ENCODE measurements at regions not wholly inside any gene's neighbourhood (a gene's known extent, or its start where the extent isn't known, plus 50 kb on each side); places are given as distances from the start of the nearest gene placed in this dataset.

GRCh38 chr9:17863213-17863883 lies 284.5 kb downstream of the SH3GL2 start:
- Histone ChIP-seq H3K23ac (ENCODE audit: insufficient read length, low read depth, low read length) (no peak overlapping the region), H2BK20ac (ENCODE audit: low read depth, low read length, poor library complexity, severe bottlenecking) (no peak overlapping the region), H2BK5ac (ENCODE audit: insufficient read length, low read length) (no peak overlapping the region), H3K4me2 (ENCODE audit: insufficient read depth, insufficient read length, low read length) (no peak overlapping the region), H3K27me3 (ENCODE audit: insufficient read depth, low read length) (no peaks in the 10 kb centered on the region), H3K9me3 (ENCODE audit: control insufficient read depth, low read depth, low read length) (no peaks in the 10 kb centered on the region), H2BK12ac (ENCODE audit: insufficient read length, low read depth, low read length) (no peak overlapping the region), H2BK120ac (ENCODE audit: low read depth, low read length, poor library complexity, severe bottlenecking) (no peak overlapping the region), H3K18ac (ENCODE audit: insufficient read length, low read depth, low read length) (no peak overlapping the region), H4K91ac (ENCODE audit: insufficient read length, low read depth, low read length) (no peak overlapping the region), H3K4ac (ENCODE audit: low read depth, low read length) (no peak overlapping the region), H3K14ac (ENCODE audit: insufficient read depth, low read length) (no peak overlapping the region), H3T11ph (ENCODE audit: low read length) (no peak overlapping the region), H4K5ac (ENCODE audit: insufficient read length, low read depth, low read length) (no peak overlapping the region), H3K79me1 (ENCODE audit: insufficient read depth, low read depth, low read length, poor library complexity, severe bottlenecking) (no peaks in the 10 kb centered on the region), H3K79me2 (ENCODE audit: insufficient read depth, low read length) (no peaks in the 10 kb centered on the region), H3K56ac (ENCODE audit: insufficient read length, low read depth, low read length) (no peak overlapping the region), H3K27ac (ENCODE audit: insufficient read length, low read depth, low read length) (no peak overlapping the region), H2AFZ (ENCODE audit: low read length) (no peak overlapping the region), H3K9ac (ENCODE audit: extremely low read depth, insufficient read length, low read length) (no peak overlapping the region), H2AK5ac (ENCODE audit: insufficient read length, low read length) (no peak overlapping the region), H4K8ac (replicated peaks; ENCODE audit: insufficient read length, low read depth, low read length) (no peak overlapping the region), H3K4me1 (ENCODE audit: insufficient read depth, low read length) (no peaks in the 10 kb centered on the region), H4K20me1 (ENCODE audit: control insufficient read depth, insufficient read depth, insufficient read length) (no peaks in the 10 kb centered on the region), H3K23me2 (ENCODE audit: insufficient read length, low read depth, low read length, poor library complexity, severe bottlenecking) (no peaks in the 10 kb centered on the region), H2BK15ac (ENCODE audit: low read depth, low read length) (no peak overlapping the region)
- Mint-ChIP-seq H3K4me3 (no peak overlapping the region), H3K27ac (no peak overlapping the region), H3K9me3 (no peaks in the 10 kb centered on the region), H3K36me3 (ENCODE audit: insufficient read depth in 1 of 3, low read depth in 3 of 3) (no peaks in the 10 kb centered on the region), H3K4me1 (no peaks in the 10 kb centered on the region), H3K27me3 (ENCODE audit: low read depth) (no peaks in the 10 kb centered on the region; the same call in 1 of the 2 replicates)
- TF ChIP-seq CTCF (conservative IDR thresholded peaks at IDR 0.05) = no peak
- no CpG with 5 or more reads among the region's 4 CpGs for WGBS (ENCODE audit: extremely low coverage, insufficient read length, low lambda C conversion rate)
- no peak for DNase-seq
